ENCODE measurements at regions not wholly inside any gene's neighbourhood (a gene's known extent, or its start where the extent isn't known, plus 50 kb on each side); places are given as distances from the start of the nearest gene placed in this dataset.

DNA sequence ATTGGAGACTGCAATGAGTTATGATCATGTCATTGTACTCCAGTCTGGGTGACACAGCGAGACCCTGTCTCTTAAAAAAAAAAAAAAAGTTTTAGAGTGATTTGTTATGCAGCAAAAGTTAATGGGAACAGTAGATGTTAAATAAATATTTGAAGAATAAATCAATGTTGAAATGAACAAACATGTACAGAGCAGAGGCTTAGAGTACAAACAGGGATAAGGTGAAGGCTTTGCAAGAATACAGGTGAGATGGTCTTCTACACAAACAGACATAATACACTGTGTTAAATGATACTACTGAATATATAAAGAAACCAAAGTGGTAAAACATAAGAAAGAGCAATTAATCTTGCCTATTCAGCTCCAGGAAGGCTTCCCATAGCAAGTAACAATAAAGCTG is 265.4 kb downstream of the CNTN3 start:
- no peaks in the 10 kb centered on the region for H3K27me3 ChIP-seq (ENCODE audit: low read depth)
- intact Hi-C loops (cut with micrococcal nuclease) = no loop called here
- H3K9me3 ChIP-seq (replicated peaks) = no peaks in the 10 kb centered on the region
- H3K4me3 ChIP-seq = no peak overlapping the region
- no peak for DNase-seq
- TF ChIP-seq, protein P1, sequence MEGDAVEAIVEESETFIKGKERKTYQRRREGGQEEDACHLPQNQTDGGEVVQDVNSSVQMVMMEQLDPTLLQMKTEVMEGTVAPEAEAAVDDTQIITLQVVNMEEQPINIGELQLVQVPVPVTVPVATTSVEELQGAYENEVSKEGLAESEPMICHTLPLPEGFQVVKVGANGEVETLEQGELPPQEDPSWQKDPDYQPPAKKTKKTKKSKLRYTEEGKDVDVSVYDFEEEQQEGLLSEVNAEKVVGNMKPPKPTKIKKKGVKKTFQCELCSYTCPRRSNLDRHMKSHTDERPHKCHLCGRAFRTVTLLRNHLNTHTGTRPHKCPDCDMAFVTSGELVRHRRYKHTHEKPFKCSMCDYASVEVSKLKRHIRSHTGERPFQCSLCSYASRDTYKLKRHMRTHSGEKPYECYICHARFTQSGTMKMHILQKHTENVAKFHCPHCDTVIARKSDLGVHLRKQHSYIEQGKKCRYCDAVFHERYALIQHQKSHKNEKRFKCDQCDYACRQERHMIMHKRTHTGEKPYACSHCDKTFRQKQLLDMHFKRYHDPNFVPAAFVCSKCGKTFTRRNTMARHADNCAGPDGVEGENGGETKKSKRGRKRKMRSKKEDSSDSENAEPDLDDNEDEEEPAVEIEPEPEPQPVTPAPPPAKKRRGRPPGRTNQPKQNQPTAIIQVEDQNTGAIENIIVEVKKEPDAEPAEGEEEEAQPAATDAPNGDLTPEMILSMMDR (IDR thresholded peaks at IDR 0.05; ENCODE audit: borderline replicate concordance) = no peak
- peaks cover 6% of the 10 kb centered on the region for H3K4me1 ChIP-seq
- no peaks in the 10 kb centered on the region for H3K36me3 ChIP-seq
- H3K27ac ChIP-seq (replicated peaks) = no peak overlapping the region

- TF ChIP-seq, protein P1 (IDR thresholded peaks at IDR 0.05; ENCODE audit: borderline replicate concordance) = no peak
- H3K27ac ChIP-seq (replicated peaks) = no peak overlapping the region
- H3K4me3 ChIP-seq = no peak overlapping the region
- H3K27me3 ChIP-seq (ENCODE audit: low read depth) = no peaks in the 10 kb centered on the region
- H3K4me1 ChIP-seq = peaks cover 6% of the 10 kb centered on the region
- no peaks in the 10 kb centered on the region for H3K36me3 ChIP-seq
- DNase-seq = no peak
- H3K9me3 ChIP-seq (replicated peaks) = no peaks in the 10 kb centered on the region
- intact Hi-C loops (cut with micrococcal nuclease) = no loop called here
These were observed 266.7 kb downstream of the CNTN3 start for GRCh38 chr3:74347563-74348268.

DNA sequence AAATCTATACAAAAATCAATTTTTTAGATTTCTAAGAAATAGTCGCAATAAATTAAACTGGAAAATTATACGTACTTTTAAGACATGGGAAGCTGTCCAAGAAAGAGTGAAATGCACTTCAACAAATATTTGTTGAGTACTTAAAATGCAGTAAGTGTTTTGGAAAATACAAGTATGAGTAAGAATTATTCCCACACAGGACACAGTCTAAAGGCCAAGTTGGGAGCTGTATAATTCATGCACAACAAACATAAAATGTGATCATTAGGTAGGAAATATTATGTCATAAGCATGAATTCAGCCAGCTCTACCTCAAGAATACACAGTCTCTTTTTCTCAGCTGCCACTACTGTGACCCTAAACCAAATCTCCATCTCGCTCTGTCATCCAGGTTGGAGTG is 267.6 kb downstream of the CNTN3 start:
- intact Hi-C loops (cut with micrococcal nuclease) = no loop called here
- DNase-seq = no peak
- H3K9me3 ChIP-seq (replicated peaks) = no peaks in the 10 kb centered on the region
- H3K27ac ChIP-seq (replicated peaks) = no peak overlapping the region
- H3K4me1 ChIP-seq = peaks cover 2% of the 10 kb centered on the region
- no peaks in the 10 kb centered on the region for H3K36me3 ChIP-seq
- TF ChIP-seq, protein P1 (IDR thresholded peaks at IDR 0.05; ENCODE audit: borderline replicate concordance) = no peak
- no peaks in the 10 kb centered on the region for H3K27me3 ChIP-seq (ENCODE audit: low read depth)
- no peak overlapping the region for H3K4me3 ChIP-seq

- H3K27ac ChIP-seq (replicated peaks) = no peak overlapping the region
- intact Hi-C loops (cut with micrococcal nuclease) = no loop called here
- TF ChIP-seq, protein P1 (IDR thresholded peaks at IDR 0.05; ENCODE audit: borderline replicate concordance) = no peak
- H3K27me3 ChIP-seq (ENCODE audit: low read depth) = no peaks in the 10 kb centered on the region
- no peak overlapping the region for H3K4me3 ChIP-seq
- no peaks in the 10 kb centered on the region for H3K36me3 ChIP-seq
- no peaks in the 10 kb centered on the region for H3K4me1 ChIP-seq
- H3K9me3 ChIP-seq (replicated peaks) = no peaks in the 10 kb centered on the region
- no peak for DNase-seq
These were observed 268.8 kb downstream of the CNTN3 start for GRCh38 chr3:74345701-74346100.

- TF ChIP-seq, protein P1 (IDR thresholded peaks at IDR 0.05; ENCODE audit: borderline replicate concordance) = no peak
- no peaks in the 10 kb centered on the region for H3K36me3 ChIP-seq
- no peaks in the 10 kb centered on the region for H3K4me1 ChIP-seq
- DNase-seq = no peak
- H3K4me3 ChIP-seq = no peak overlapping the region
- intact Hi-C loops (cut with micrococcal nuclease) = no loop called here
- H3K27me3 ChIP-seq (ENCODE audit: low read depth) = no peaks in the 10 kb centered on the region
- H3K9me3 ChIP-seq (replicated peaks) = no peaks in the 10 kb centered on the region
- H3K27ac ChIP-seq (replicated peaks) = no peak overlapping the region
These were observed 269.5 kb downstream of the CNTN3 start for GRCh38 chr3:74344865-74345440.

All from left ventricle myocardium inferior (tissue), 1 donor.